Left renal pelvis (tissue), 4 donors: ENCODE measurements at regions not wholly inside any gene's neighbourhood (a gene's known extent, or its start where the extent isn't known, plus 50 kb on each side); places are given as distances from the start of the nearest gene placed in this dataset.

ENCODE experiments used
- DNase-seq, 4 donors: peaks; one replicate each; pipeline ENCODE4 v3.0.0-alpha.2; 2013; ENCODE audit warnings: low read depth in 4 of 4, low spot score in 3 of 4

GRCh38 chr17:79541056-79541850, 69.6 kb downstream of the RBFOX3 start:
- no peak for DNase-seq

GRCh38 chr17:79539944-79540705, 70.7 kb downstream of the RBFOX3 start:
- no peak for DNase-seq

- no peak for DNase-seq
Observed at GRCh38 chr17:79538291-79538690, 72.6 kb downstream of the RBFOX3 start.

GRCh38 chr17:79537686-79538085, 73.2 kb downstream of the RBFOX3 start:
- no peak for DNase-seq

GRCh38 chr17:79537061-79537460, 73.8 kb downstream of the RBFOX3 start:
- no peak for DNase-seq

- DNase-seq, result no peak
Observed at GRCh38 chr17:79536212-79536840, 74.5 kb downstream of the RBFOX3 start.

- no peak for DNase-seq
Observed at GRCh38 chr17:79535728-79536025, 75.2 kb downstream of the RBFOX3 start.

- no peak for DNase-seq
Observed at GRCh38 chr17:79534851-79535727, 75.8 kb downstream of the RBFOX3 start.

- no peak for DNase-seq
Observed at GRCh38 chr17:79534111-79534510, 76.7 kb downstream of the RBFOX3 start.

GRCh38 chr17:79533116-79533515, 77.7 kb downstream of the RBFOX3 start:
- no peak for DNase-seq

GRCh38 chr17:79532107-79532790, 78.6 kb downstream of the RBFOX3 start:
- DNase-seq, result no peak

- no peak for DNase-seq
Observed at GRCh38 chr17:79531191-79532095, 79.4 kb downstream of the RBFOX3 start.

GRCh38 chr17:79530361-79531105, 80.3 kb downstream of the RBFOX3 start:
- DNase-seq, result no peak

GRCh38 chr17:79529661-79530081, 81.2 kb downstream of the RBFOX3 start:
- DNase-seq, result no peak

GRCh38 chr17:79528592-79529125, 82.2 kb downstream of the RBFOX3 start:
- DNase-seq, result no peak

- no peak for DNase-seq
Observed at GRCh38 chr17:79527306-79527705, 83.5 kb downstream of the RBFOX3 start.

GRCh38 chr17:79525793-79526677, 84.8 kb downstream of the RBFOX3 start:
- no peak for DNase-seq
